ENCODE measurements at regions not wholly inside any gene's neighbourhood (a gene's known extent, or its start where the extent isn't known, plus 50 kb on each side); places are given as distances from the start of the nearest gene placed in this dataset.

DNA sequence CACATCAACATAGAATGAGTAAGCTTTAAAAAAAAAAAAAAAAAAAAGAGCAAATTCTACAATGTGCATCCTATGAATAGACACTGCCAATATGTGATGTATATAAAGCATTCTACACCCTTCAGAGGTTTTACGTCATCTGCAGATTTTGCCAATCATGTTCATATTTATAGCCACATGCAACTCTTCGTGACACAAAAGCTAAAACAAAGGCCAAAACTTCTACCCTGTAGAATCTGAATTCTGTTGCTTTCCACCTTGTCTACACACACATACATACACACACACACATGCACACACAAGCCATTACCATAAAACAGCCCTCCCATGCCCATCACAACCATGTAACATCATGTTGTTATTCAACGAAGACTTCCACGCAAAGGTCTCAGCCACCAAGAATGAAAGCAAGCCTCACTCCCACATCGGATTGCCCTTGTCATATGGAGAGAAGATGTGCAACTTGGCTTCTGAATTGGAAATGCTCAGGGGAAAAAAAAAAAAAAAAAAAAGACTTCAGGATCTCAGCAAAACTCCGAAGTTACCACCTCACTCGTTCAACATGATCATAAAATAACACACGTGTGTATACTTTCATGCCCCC lies 479.4 kb upstream of the JARID2 start:
- TF ChIP-seq, protein P1, sequence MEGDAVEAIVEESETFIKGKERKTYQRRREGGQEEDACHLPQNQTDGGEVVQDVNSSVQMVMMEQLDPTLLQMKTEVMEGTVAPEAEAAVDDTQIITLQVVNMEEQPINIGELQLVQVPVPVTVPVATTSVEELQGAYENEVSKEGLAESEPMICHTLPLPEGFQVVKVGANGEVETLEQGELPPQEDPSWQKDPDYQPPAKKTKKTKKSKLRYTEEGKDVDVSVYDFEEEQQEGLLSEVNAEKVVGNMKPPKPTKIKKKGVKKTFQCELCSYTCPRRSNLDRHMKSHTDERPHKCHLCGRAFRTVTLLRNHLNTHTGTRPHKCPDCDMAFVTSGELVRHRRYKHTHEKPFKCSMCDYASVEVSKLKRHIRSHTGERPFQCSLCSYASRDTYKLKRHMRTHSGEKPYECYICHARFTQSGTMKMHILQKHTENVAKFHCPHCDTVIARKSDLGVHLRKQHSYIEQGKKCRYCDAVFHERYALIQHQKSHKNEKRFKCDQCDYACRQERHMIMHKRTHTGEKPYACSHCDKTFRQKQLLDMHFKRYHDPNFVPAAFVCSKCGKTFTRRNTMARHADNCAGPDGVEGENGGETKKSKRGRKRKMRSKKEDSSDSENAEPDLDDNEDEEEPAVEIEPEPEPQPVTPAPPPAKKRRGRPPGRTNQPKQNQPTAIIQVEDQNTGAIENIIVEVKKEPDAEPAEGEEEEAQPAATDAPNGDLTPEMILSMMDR (IDR thresholded peaks at IDR 0.05) = no peak
- TF ChIP-seq POLR2A (IDR thresholded peaks at IDR 0.05) = no peak
- TF ChIP-seq EP300 (IDR thresholded peaks at IDR 0.05) = no peak
